ENCODE measurements at regions not wholly inside any gene's neighbourhood (a gene's known extent, or its start where the extent isn't known, plus 50 kb on each side); places are given as distances from the start of the nearest gene placed in this dataset.

DNA sequence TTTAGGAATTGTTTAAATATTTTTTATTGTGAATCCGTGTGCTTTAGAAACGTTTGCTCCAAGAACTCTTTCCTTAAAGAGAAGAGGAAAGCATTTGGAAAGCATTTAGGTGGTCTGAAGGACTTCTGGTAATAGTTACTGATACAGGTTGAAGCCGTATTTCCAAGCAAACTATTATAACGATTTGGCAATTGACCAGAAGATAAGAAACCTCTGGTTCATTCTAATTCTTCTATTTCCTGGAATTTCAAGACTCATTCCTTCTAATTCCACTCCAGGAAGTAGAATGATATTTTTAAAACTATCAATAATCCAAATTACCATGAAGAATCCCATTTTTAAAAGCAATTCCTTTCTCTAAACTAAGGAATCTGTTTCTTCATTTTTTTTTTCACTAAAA is 158.9 kb upstream of the AGR3 start:
- no peak for TF ChIP-seq POLR2A (IDR thresholded peaks at IDR 0.05)
- TF ChIP-seq, protein P1, sequence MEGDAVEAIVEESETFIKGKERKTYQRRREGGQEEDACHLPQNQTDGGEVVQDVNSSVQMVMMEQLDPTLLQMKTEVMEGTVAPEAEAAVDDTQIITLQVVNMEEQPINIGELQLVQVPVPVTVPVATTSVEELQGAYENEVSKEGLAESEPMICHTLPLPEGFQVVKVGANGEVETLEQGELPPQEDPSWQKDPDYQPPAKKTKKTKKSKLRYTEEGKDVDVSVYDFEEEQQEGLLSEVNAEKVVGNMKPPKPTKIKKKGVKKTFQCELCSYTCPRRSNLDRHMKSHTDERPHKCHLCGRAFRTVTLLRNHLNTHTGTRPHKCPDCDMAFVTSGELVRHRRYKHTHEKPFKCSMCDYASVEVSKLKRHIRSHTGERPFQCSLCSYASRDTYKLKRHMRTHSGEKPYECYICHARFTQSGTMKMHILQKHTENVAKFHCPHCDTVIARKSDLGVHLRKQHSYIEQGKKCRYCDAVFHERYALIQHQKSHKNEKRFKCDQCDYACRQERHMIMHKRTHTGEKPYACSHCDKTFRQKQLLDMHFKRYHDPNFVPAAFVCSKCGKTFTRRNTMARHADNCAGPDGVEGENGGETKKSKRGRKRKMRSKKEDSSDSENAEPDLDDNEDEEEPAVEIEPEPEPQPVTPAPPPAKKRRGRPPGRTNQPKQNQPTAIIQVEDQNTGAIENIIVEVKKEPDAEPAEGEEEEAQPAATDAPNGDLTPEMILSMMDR (IDR thresholded peaks at IDR 0.05): no peak
